ENCODE measurements at regions not wholly inside any gene's neighbourhood (a gene's known extent, or its start where the extent isn't known, plus 50 kb on each side); places are given as distances from the start of the nearest gene placed in this dataset.

DNA sequence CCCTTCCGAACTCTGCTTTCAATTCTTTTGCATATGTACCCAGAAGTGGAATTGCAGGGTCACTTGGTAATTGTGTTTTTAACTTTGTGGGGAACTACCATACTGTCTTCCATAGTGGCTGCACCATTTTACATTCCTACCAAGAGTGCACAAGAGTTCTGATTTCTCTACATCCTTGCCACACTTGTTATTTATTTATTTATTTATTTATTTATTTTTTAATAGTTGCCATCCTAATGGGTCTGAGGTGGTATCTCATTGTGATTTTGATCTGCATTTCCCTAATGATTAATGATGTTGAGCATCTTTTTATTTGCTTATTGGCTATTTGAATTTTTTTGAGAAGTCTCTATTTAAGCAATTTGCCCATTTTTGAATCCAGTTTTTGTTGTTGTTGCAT is 422.4 kb downstream of the PTPRU start:
- DNase-seq, result no peak

GRCh38 chr1:29657816-29658215 is 421.5 kb downstream of the PTPRU start:
- DNase-seq, result no peak

DNA sequence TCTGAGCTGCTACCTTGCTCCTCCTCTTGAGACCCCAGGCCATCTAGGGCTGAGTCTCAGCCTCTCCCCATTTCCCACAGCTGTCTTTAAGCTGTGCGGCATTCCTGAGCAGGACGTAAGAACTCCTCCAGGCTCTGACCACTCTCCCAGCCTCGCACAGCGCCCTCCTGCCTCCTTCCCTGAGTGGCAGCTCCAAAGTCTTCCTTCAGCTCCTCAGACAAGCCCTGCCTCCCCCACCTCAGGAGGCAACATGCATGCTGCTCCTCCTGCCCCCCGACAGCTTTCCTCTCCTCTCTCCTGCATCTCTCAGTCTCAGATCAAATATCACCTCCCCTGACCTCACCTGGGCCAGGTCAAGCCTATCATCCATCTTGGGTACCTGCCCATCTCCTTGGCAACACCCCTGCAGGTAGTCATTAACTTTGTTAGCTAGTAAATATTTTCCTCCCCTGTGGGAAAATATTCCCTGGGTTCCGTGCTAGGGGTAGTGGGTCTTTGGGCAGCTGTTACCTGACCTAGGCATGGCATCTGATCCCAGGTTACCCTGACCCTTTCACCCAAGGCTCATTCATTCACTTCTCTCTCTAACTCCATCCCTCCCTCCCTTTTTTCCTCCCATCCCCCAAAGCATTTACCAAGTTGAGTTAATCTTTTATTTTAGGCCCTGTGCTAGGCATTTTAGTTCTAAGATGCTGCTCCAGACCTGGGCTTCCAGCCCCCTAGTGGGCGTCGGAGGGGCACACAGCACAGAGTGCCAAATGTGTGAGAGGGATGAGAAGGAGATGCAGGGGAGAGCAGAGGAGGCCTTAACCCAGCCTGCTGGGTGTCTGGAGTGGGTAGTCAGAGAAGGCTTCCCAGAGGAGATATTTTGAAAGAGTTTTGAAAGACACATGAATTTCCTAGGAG is 419.9 kb downstream of the PTPRU start:
- peak; percentile 45 for DNase-seq

DNA sequence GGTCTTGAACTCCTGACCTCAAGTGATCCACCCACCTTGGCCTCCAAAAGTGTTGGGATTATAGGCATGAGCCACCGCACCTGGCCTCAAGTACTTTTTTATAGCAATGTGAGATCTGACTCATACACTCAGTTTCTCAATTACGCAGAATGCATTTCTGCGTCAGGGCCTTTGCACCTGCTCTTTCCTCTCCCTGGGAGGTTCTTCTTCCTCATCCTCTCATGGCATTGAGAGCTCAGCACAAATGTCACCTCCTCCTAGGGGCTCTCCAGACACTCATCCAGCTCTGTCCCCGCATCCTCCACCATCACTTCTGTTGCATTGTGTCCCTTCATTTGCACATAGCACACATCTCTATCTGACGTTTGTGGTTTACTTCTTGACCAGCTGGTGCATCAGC is 418.8 kb downstream of the PTPRU start:
- no peak for DNase-seq

GRCh38 chr1:29653886-29654450 is 417.6 kb downstream of the PTPRU start:
- DNase-seq, result peak; percentile 10

- DNase-seq, result peak; percentile 23
Measured at GRCh38 chr1:29653034-29653810, 416.9 kb downstream of the PTPRU start.

- peak; percentile 32 for DNase-seq
Measured at GRCh38 chr1:29651684-29652665, 415.7 kb downstream of the PTPRU start.

DNA sequence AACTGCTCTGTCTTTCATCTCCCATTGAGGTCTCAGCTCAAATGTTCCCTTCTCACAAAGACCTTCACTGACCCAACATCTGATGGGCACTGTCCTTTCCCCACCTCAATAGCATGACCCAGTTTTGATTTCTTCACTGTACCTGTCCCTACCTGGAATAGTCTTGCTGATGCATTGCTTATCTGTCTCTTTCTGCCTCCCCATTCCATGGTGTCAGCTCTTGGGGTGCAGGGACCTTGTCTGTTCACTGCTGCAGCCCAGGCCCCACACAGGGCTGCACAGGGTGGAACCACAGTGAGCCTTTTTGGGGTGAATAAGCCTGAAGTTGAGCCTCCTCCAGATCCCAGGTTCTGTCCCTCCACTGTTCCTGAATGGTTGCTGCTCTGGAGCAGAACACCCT is 414.9 kb downstream of the PTPRU start:
- DNase-seq, result peak; percentile 29

- DNase-seq, result peak; percentile 15
Measured at GRCh38 chr1:29650476-29650875, 414.2 kb downstream of the PTPRU start.

GRCh38 chr1:29650041-29650400 is 413.7 kb downstream of the PTPRU start:
- DNase-seq, result peak; percentile 32

GRCh38 chr1:29649189-29650040 is 413.1 kb downstream of the PTPRU start:
- DNase-seq, result peak; percentile 35

GRCh38 chr1:29648798-29649188 is 412.5 kb downstream of the PTPRU start:
- peak; percentile 12 for DNase-seq

GRCh38 chr1:29648026-29648425 is 411.7 kb downstream of the PTPRU start:
- DNase-seq, result peak; percentile 12

GRCh38 chr1:29647581-29647980 is 411.3 kb downstream of the PTPRU start:
- no peak for DNase-seq

DNA sequence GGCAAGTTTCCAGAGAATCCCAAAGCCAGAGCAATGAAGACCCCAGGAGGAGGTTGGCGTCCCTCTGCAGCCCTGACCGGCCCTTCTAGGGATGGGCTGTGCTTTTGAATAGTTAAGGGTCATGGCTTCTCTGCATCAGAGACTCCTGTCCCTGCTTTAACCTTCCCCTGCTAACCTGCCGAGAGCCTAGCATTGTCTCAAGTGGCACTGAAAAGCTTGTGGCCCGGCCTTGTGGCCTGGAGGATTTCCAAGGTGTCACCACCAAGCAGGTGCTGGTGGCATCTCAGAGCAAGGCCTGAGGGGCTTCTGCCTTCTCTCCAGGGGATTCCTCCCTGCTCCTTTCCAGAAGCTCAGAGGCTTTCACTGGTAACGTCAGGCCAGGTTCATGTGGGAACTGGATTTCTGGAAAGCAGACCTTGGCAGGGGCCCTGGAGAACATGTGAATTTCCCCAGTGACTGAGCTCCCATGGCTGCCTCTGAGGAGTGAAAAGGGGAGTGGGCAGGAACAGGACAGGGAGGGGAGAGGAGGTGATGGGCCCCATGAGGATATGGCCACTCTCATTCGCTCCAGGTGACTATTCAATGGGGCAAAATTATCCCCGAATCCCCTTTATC is 409.9 kb downstream of the PTPRU start:
- DNase-seq, result peak; percentile 18

DNA sequence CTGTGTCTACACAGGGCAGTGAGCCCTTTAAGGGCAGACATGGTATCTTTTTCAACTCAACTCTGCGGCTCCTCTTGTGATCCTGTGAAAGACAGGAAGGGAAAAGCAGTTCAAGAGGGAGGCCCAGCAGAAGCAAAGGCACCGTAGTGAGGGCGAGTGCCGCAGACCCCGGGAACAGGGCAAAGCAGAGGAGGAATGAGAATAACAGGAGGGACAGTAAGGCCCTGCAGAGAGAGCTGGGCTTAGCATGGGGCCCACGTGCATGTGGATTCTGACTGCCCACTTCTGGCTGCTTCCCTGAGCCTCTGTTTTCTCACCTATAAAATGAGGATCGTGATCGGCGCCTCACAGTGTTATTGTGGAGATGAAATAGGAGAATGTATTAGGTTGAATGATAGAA is 409.3 kb downstream of the PTPRU start:
- no peak for DNase-seq

DNA sequence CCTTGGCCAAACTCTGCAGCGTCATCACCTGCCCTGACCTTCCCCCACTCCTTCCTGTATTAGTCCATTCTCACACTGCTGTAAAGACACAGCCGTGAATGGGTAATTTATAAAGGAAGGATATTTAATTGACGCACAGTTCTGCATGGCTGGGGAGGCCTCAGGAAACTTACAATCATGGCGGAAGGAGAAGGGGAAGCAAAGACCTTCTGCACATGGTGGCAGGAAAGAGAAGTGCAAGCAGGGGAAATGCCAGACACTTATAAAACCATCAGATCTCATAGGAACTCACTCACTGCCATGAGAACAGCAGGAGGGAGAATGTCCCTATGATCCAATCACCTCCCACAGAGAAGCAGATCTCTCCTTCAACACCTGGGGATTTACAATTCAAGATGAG is 408.5 kb downstream of the PTPRU start:
- no peak for DNase-seq

DNA sequence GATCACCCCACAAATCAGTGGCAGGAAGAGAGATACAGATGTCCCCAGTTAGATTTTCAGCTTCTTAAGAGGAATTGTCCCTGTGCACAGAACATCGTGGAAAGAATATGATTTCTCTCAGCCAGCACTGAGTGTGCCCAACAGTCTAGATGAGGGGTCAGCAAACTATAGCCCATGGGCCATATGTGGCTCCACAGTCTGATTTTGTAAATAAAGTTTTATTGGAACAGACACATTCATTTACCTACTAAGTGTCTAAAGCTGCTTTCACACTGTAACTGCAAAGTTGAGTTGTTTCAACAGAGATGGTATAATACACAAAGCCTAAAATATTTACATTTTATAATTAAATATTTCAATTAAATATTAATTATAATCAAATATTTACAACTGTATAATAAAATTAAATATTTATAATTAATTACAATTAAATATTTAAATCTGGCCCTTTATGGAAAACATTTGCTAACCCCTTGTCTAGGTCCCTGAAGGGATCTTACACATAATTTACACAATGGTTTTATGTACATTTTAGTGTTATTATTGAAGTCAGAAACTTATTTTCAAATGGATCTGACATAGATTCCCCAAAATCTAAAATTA is 407.6 kb downstream of the PTPRU start:
- DNase-seq, result peak; percentile 8

- DNase-seq, result no peak
Measured at GRCh38 chr1:29643281-29643680, 407.0 kb downstream of the PTPRU start.

DNA sequence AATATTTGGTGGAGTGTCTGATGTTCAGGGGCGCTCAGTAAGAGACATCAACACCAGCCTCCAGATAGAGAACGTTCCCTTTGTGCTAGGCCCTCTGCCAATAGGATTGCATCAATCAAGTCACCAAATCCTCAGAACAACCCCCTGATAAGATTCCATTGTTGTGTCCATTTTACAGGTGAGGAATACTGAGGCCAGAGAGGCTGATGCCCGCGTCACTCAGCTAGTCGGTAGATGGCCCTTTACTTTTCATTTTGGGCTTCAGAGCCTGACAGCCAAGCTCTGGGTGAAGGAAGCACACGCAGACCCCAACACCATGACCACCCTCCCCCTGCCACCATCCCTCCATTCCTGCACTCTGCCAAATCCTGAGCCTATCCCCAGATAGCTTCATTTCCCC is 406.2 kb downstream of the PTPRU start:
- no peak for DNase-seq

GRCh38 chr1:29641921-29642320 is 405.6 kb downstream of the PTPRU start:
- no peak for DNase-seq

Measured in activated CD8-positive, alpha-beta memory T cell treated with anti-CD3 and anti-CD28 coated beads, Interleukin-2, amount 50 U/mL, for 48 hours (primary cell).